Adrenal gland (tissue), 5 donors: ENCODE measurements at regions not wholly inside any gene's neighbourhood (a gene's known extent, or its start where the extent isn't known, plus 50 kb on each side); places are given as distances from the start of the nearest gene placed in this dataset.

Source experiments
- CTCF ChIP-seq, 6 experiments: fragments of 450-650 bp in 4 of 6; fragments of 200-600 bp in 2 of 6; sonication (generic) in 1 of 6; IDR thresholded peaks; 1 replicate in 5 of 6; 2 replicates in 1 of 6; pipeline versions ENCODE4 v1.5.1 to v1.8.0; 2016 to 2021; ENCODE audit warnings: antibody characterized with exemption in 6 of 6, mild to moderate bottlenecking in 2 of 6, moderate library complexity in 1 of 6
- POLR2A ChIP-seq, 2 donors: fragments of 450-650 bp; IDR thresholded peaks; one replicate each; pipeline ENCODE4 v1.6.1; 2017; ENCODE audit warnings: antibody characterized with exemption in 2 of 2, mild to moderate bottlenecking in 2 of 2, moderate library complexity in 1 of 2
- donor health status: DM: no; HTN: no; CAD: no.

GRCh38 chrX:107565931-107566603 is 62.2 kb upstream of the PRPS1 start:
- TF ChIP-seq POLR2A (IDR thresholded peaks at IDR 0.05) (no peak), CTCF (IDR thresholded peaks at IDR 0.05) (no peak)
